Nucleus accumbens (tissue), 56 donors: ENCODE measurements at regions not wholly inside any gene's neighbourhood (a gene's known extent, or its start where the extent isn't known, plus 50 kb on each side); places are given as distances from the start of the nearest gene placed in this dataset.
"Not testable (repeated sequence)": the region's sequence is repeated elsewhere in the genome, so short reads cannot be mapped to it uniquely, and the experiment has no call there.

Experiments
- DNase-seq, 56 donors: peaks; one replicate each; lab custom pipeline; 2025; lab: John Stamatoyannopoulos, UW

DNA sequence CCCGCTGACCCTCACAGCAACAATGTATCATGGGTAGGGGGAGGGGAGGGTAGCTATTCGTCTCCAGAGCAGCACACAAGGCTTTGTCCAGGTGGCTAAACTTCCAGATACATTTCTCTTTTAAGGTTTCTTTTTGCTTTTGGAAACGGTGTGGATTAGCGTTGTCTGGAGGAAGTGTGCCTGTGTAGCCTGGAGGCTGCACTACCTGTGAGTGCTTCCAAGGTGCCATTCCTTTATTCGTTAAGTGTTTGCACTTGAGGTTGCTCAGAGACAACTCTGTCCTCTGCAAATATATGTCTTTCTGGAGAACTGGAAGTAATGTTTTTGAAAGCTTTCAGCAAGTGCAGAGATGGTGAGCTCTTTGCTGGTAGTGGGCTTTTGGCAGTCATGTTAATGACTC lies 53.1 kb downstream of the HSFY1 start:
- DNase-seq = not testable (repeated sequence)

DNA sequence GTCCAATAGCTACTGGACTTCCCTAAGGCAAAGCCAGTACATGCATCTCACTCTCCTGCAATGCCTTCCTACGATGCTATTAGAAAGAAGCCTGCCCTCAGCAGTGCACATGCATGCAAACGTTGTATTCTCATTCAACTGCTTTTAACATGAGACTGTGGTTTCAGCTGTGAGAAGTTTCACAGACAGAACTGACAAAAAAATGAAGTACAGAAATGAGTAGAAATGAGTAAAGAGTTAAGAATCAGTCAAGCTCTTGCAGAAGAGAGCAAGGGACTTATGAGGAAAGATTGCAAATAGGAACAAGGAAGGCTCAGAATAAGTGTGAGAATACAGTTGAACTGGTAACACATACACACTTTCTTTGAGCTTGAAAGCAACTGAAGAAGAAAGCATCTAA lies 54.8 kb downstream of the HSFY1 start:
- DNase-seq = not testable (repeated sequence)

DNA sequence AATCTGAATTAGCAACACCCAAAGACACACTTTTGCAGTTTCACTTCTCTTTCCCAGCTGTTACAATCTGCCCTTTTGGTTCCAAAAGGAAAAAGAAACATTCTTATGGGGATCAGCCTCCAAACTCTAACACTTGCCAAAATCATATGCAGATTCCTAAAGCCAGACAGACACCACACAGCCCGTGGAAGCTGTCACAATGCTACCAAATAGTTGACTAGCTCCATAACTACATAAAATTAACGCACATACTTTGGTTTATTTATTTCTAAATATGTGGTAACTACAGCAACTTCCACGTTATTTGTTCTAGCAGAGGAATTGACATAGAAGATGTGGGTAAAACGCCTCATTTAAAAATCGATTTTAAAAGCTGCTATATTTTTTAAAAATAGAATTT lies 59.7 kb downstream of the HSFY1 start:
- DNase-seq = not testable (repeated sequence)

DNA sequence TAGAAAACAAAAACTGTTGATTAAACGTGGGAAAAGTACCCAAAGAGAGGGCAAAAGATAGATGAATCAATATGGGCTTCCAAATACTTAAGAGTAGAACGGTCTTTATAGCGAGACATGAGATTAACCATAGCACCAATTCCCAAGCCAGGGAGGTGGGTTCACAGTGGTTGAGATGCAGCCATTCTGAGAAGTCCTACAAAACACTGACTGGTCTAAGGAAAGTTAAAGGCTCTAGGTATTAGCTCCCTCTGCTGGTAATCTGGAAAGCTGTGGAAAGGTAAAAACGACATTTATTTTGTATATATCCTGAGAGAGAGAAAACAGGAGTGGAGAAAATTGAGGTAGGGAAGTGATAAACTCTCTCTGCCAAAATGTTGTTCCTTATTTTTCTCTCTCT lies 61.7 kb downstream of the HSFY1 start:
- DNase-seq = not testable (repeated sequence)

DNA sequence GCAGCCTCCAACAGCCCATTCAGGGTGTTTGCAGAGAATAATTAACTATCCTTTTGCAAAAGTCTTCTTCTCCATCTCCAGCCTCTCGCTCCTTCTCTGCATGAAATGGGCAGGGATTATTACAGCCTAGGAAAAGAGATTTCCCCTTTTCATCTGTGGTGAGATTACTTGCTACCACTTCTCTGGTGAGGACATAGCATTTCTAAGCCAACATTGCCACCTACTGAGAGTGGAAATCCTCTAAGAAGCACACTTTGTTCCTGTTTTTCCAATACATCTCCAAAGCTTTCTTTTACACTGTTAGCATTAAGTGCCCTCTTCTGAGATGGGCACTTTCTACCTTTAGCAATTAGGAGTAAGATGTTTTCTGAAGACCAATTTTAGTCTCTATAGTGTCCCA lies 69.3 kb downstream of the HSFY1 start:
- not testable (repeated sequence) for DNase-seq

DNA sequence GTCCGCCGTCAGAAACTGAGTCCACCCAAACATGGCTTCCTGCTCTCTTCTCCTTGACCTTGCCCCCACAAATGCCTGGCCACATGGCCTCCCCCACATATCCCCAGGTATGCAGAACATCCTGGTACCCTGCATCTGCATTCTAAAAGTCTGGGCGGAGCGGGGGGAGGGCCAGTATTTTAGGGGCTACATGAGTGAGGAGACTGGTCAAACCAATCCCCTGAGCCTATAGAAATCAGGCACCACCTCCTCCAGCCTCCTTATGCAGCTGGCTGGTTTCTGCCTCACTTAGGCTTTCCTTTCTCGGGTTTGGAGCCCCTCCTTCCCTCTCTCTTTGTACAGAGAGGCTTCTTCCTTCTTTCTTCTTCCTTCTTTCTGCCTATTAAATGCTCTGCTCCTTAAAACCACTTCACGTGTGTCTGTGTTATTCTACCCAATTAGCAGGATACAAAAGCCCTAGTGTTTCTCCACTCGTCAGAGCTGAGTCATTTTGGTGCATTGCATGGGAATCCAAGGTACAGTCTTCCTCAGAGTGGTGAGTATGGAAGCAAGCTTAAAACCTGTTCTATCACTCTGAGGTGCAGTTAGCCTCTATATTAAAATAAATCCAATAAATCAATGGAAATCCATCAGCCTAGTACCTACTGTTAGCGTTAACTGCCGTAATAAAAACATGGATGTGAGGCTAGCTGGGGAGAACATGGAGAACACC lies 83.4 kb downstream of the HSFY1 start:
- not testable (repeated sequence) for DNase-seq

DNA sequence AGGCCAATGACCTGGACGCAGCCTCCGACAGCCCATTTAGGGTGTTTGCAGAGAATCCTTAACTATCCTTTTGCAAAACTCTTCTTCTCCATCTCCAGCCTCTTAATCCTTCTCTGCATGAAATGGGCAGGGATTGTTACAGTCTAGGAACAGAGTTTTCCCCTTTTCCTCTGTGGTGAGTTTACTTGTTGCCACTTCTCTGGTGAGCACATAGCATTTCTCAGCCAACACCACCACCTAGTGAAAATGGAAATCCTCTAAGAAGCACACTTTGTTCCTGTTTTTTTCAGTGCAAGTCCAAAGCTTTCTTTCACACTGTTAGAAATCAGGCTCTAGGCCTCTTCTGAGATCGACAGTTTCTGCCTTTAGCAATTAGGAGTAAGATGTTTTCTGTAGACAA lies 84.1 kb downstream of the HSFY1 start:
- not testable (repeated sequence) for DNase-seq

DNA sequence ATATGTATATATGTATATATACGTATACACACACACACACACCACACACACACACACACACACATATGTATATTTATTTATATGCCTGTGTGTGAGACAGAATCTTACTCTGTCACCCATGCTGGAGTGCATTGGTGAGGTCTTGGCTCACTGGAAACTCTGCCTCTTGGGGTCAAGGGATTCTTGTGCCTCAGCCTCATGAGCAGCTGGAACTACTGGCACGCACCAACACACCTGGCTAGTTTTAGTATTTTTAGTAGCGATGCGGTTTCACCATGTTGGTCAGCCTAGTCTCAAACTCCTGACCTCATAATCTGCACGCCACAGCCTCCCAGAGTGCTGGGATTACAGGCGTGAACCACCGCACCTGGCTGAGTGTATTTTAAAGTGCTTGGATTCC lies 85.1 kb downstream of the HSFY1 start:
- not testable (repeated sequence) for DNase-seq

DNA sequence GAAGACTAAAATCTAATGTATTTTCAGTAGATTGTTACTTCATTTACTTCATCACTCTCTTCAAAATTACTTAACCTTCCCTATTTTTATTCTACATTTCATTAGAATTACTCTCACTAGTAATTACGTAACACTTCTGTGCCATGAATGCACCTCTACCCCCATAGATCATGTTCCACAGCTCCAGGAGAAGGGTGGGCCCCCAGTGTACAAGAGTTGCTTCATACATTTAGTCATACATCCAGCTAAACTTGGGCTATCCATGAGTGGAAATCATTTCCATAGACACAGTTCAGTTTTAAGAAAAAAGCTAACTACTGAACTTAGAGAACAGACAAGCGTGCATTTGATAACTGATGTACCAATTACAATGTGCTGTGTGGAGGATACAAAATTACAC lies 104.2 kb downstream of the HSFY1 start:
- DNase-seq = no peak

DNA sequence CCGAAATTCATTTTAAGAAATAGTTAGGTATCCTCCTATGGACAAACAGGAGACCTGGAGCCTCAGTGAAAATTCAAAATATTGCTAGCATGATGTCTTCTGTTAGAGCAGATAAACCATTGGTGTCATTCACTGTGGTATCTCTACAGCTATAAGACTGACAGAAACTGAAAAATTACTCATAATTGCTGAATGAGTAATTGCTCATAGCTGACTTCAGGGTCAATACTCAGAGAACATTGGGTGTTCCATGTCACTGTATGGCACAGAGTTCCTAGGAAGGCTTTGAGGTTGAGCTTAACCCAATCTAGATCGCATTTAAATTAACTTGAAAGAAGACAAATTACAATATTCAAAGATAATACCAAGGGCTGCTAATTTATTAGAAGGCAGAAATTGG lies 109.0 kb downstream of the HSFY2 start:
- DNase-seq = no peak

DNA sequence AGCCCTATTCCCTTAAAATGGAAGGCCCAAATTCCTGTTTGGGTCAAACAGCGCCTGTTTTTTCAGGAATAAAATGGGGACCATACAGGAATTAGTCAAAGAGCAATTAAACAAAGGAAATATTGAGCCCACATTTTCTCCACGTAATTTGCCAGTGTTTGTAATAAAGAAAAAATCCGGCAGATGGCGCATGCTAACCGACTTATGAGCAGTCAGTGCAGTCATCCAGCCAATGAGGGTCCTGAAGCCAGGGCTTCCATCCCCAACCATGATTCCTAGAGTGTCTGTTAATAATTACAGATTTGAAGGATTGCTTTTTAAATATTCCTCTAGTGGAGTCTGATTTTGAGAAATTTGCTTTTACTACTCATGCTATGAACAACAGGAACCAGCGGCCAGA lies 103.7 kb downstream of the HSFY2 start:
- peak in 6 of 56 donors; percentile 0 to 5 (median 0) for DNase-seq

DNA sequence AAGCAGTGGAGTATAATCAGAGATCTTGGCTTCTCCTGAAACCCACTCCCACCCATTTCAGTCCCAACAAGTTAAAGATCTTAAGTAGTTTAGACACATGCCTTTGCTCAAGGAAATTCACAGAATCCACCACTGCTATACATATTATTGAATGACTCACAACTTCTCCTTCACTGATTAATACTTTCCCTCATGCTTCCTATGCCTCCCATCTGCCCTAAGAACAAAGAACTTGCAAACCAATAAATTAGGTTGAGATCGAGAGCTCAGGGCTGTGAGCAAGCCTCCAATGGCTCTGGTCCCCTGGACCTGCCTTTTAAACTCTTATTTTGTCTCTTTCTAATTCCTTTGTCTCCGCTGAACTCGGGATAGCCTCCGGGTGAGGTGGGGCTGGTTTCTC lies 101.6 kb downstream of the HSFY2 start:
- DNase-seq = no peak

DNA sequence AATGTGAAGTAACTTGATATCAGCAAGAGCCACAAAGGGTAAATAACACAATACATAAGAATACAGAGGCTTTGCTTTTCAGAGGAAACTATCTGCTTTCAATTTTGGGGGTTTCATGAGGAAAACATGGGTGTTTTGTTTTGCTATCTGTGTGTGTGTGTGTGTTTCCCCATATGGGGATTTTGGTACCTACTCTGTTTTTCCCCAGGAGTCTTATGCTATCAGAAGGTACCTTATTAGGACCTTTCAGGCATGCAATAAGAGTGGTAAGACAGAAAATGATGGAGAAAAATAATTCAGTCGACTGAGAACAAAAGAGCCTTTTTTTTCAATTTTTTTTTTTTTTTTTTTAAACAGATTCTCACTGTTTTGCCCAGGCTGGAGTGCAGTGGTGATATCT lies 87.5 kb downstream of the HSFY2 start:
- DNase-seq = not testable (repeated sequence)

DNA sequence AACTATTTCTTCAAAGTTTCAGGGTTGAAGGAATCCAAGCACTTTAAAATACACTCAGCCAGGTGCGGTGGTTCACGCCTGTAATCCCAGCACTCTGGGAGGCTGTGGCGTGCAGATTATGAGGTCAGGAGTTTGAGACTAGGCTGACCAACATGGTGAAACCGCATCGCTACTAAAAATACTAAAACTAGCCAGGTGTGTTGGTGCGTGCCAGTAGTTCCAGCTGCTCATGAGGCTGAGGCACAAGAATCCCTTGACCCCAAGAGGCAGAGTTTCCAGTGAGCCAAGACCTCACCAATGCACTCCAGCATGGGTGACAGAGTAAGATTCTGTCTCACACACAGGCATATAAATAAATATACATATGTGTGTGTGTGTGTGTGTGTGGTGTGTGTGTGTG lies 85.2 kb downstream of the HSFY2 start:
- DNase-seq = not testable (repeated sequence)

DNA sequence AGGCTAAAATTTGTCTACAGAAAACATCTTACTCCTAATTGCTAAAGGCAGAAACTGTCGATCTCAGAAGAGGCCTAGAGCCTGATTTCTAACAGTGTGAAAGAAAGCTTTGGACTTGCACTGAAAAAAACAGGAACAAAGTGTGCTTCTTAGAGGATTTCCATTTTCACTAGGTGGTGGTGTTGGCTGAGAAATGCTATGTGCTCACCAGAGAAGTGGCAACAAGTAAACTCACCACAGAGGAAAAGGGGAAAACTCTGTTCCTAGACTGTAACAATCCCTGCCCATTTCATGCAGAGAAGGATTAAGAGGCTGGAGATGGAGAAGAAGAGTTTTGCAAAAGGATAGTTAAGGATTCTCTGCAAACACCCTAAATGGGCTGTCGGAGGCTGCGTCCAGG lies 84.1 kb downstream of the HSFY2 start:
- not testable (repeated sequence) for DNase-seq

DNA sequence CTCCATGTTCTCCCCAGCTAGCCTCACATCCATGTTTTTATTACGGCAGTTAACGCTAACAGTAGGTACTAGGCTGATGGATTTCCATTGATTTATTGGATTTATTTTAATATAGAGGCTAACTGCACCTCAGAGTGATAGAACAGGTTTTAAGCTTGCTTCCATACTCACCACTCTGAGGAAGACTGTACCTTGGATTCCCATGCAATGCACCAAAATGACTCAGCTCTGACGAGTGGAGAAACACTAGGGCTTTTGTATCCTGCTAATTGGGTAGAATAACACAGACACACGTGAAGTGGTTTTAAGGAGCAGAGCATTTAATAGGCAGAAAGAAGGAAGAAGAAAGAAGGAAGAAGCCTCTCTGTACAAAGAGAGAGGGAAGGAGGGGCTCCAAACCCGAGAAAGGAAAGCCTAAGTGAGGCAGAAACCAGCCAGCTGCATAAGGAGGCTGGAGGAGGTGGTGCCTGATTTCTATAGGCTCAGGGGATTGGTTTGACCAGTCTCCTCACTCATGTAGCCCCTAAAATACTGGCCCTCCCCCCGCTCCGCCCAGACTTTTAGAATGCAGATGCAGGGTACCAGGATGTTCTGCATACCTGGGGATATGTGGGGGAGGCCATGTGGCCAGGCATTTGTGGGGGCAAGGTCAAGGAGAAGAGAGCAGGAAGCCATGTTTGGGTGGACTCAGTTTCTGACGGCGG lies 83.5 kb downstream of the HSFY2 start:
- not testable (repeated sequence) for DNase-seq

DNA sequence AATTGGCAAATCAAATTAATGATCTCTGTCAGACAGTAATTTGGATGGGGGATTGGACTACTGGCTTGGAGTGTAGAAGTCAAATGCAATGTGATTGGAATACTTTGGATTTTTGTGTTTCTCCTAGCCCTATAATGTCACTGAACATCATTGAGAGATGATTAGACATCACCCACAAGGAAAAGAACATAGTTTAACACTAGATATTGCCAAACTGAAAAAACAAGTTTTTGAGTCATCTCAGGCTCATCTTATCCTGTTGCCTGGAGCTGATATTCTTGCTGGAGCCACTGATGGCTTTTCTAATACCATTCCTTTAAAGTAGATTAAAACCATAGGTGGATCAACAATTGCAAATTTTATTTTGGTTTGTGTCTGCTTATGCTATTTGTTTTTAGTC lies 76.7 kb downstream of the HSFY2 start:
- DNase-seq = not testable (repeated sequence)

DNA sequence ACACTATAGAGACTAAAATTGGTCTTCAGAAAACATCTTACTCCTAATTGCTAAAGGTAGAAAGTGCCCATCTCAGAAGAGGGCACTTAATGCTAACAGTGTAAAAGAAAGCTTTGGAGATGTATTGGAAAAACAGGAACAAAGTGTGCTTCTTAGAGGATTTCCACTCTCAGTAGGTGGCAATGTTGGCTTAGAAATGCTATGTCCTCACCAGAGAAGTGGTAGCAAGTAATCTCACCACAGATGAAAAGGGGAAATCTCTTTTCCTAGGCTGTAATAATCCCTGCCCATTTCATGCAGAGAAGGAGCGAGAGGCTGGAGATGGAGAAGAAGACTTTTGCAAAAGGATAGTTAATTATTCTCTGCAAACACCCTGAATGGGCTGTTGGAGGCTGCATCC lies 69.3 kb downstream of the HSFY2 start:
- DNase-seq = not testable (repeated sequence)

DNA sequence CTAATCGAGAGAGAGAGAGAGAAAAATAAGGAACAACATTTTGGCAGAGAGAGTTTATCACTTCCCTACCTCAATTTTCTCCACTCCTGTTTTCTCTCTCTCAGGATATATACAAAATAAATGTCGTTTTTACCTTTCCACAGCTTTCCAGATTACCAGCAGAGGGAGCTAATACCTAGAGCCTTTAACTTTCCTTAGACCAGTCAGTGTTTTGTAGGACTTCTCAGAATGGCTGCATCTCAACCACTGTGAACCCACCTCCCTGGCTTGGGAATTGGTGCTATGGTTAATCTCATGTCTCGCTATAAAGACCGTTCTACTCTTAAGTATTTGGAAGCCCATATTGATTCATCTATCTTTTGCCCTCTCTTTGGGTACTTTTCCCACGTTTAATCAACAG lies 61.8 kb downstream of the HSFY2 start:
- DNase-seq = not testable (repeated sequence)

DNA sequence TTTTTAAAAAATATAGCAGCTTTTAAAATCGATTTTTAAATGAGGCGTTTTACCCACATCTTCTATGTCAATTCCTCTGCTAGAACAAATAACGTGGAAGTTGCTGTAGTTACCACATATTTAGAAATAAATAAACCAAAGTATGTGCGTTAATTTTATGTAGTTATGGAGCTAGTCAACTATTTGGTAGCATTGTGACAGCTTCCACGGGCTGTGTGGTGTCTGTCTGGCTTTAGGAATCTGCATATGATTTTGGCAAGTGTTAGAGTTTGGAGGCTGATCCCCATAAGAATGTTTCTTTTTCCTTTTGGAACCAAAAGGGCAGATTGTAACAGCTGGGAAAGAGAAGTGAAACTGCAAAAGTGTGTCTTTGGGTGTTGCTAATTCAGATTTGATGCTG lies 59.8 kb downstream of the HSFY2 start:
- not testable (repeated sequence) for DNase-seq

DNA sequence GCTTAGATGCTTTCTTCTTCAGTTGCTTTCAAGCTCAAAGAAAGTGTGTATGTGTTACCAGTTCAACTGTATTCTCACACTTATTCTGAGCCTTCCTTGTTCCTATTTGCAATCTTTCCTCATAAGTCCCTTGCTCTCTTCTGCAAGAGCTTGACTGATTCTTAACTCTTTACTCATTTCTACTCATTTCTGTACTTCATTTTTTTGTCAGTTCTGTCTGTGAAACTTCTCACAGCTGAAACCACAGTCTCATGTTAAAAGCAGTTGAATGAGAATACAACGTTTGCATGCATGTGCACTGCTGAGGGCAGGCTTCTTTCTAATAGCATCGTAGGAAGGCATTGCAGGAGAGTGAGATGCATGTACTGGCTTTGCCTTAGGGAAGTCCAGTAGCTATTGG lies 54.8 kb downstream of the HSFY2 start:
- not testable (repeated sequence) for DNase-seq

DNA sequence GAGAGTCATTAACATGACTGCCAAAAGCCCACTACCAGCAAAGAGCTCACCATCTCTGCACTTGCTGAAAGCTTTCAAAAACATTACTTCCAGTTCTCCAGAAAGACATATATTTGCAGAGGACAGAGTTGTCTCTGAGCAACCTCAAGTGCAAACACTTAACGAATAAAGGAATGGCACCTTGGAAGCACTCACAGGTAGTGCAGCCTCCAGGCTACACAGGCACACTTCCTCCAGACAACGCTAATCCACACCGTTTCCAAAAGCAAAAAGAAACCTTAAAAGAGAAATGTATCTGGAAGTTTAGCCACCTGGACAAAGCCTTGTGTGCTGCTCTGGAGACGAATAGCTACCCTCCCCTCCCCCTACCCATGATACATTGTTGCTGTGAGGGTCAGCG lies 53.1 kb downstream of the HSFY2 start:
- not testable (repeated sequence) for DNase-seq
